ENCODE measurements at regions not wholly inside any gene's neighbourhood (a gene's known extent, or its start where the extent isn't known, plus 50 kb on each side); places are given as distances from the start of the nearest gene placed in this dataset.
A peak's percentile ranks its signal among the peaks of the same experiment; 100 is the strongest.

- Histone ChIP-seq H4K20me1 (ENCODE audit: low read length) (no peaks in the 10 kb centered on the region), H3K9me3 (ENCODE audit: low read length) (peaks cover 6% of the 10 kb centered on the region; the same call in 1 of the 2 replicates), H3K4me2 (ENCODE audit: low read length) (no peak overlapping the region), H3K36me3 (ENCODE audit: low read depth, low read length) (no peaks in the 10 kb centered on the region; the same call in 1 of the 2 replicates), H2AFZ (ENCODE audit: low read length) (no peak overlapping the region), H3K79me2 (ENCODE audit: low read length) (no peaks in the 10 kb centered on the region), H3K9me2 (replicated peaks; ENCODE audit: low read length) (no peaks in the 10 kb centered on the region), H3K4me3 (ENCODE audit: low read length) (no peak overlapping the region), H3F3A (ENCODE audit: low read length, unreplicated experiment) (no peaks in the 10 kb centered on the region), H3K9ac (ENCODE audit: low read length) (no peak overlapping the region), H3K4me1 (ENCODE audit: insufficient read depth, low read length) (no peaks in the 10 kb centered on the region), H3K27ac (ENCODE audit: low read length) (no peak overlapping the region), H3K27me3 (ENCODE audit: low read length) (no peaks in the 10 kb centered on the region)
- BruUV-seq (replicated peaks): no TSS peak
- ATAC-seq: no peak
- CTCF ChIA-PET: no interaction called here
- intact Hi-C loops (cut with micrococcal nuclease): no loop called here
- POLR2A ChIA-PET (ENCODE audit: unreplicated experiment): no interaction called here
- no peak for TF ChIP-seq EZH2 (IDR thresholded peaks at IDR 0.05; ENCODE audit: low read length, unreplicated experiment)
- TF ChIP-seq, protein P1, sequence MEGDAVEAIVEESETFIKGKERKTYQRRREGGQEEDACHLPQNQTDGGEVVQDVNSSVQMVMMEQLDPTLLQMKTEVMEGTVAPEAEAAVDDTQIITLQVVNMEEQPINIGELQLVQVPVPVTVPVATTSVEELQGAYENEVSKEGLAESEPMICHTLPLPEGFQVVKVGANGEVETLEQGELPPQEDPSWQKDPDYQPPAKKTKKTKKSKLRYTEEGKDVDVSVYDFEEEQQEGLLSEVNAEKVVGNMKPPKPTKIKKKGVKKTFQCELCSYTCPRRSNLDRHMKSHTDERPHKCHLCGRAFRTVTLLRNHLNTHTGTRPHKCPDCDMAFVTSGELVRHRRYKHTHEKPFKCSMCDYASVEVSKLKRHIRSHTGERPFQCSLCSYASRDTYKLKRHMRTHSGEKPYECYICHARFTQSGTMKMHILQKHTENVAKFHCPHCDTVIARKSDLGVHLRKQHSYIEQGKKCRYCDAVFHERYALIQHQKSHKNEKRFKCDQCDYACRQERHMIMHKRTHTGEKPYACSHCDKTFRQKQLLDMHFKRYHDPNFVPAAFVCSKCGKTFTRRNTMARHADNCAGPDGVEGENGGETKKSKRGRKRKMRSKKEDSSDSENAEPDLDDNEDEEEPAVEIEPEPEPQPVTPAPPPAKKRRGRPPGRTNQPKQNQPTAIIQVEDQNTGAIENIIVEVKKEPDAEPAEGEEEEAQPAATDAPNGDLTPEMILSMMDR (conservative IDR thresholded peaks at IDR 0.05; ENCODE audit: low read depth, low read length): no peak
- no peak for TF ChIP-seq EZH2phosphoT487 (IDR thresholded peaks at IDR 0.05; ENCODE audit: borderline replicate concordance, low read length)
- no peak for DNase-seq
Measured at GRCh38 chr10:109191341-109191740, 732.0 kb downstream of the XPNPEP1 start.

DNA sequence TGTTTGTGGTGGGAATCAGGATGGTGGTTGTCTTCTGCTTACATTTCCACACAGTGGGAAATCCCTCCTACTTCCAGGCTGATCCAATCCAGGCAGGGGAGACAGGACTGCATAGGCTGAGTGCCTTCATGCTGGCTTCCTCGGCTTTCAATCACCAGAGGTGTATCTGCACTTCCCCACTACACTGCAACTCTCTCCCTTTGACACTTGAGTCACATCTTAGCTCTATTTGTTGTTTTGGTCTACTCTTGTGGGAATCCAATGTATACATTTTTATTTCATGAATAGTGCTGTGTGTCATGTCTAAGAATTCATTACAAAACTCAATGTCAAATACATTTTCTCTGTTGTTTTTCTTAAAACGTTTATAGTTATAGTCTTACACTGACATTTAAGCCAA, 735.6 kb downstream of the XPNPEP1 start:
- ChIA-PET POLR2A (ENCODE audit: unreplicated experiment) (no interaction called here), CTCF (no interaction called here)
- H3K4me1 ChIP-seq (ENCODE audit: insufficient read depth, low read length): no peaks in the 10 kb centered on the region
- no TSS peak for BruUV-seq (replicated peaks)
- peaks cover 15% of the 10 kb centered on the region; the same call in 1 of the 2 replicates for H3K9me3 ChIP-seq (ENCODE audit: low read length)
- no peaks in the 10 kb centered on the region for H4K20me1 ChIP-seq (ENCODE audit: low read length)
- H3K79me2 ChIP-seq (ENCODE audit: low read length): no peaks in the 10 kb centered on the region
- DNase-seq: no peak
- H3F3A ChIP-seq (ENCODE audit: low read length, unreplicated experiment): no peaks in the 10 kb centered on the region
- ATAC-seq: no peak
- no peaks in the 10 kb centered on the region; the same call in 1 of the 2 replicates for H3K36me3 ChIP-seq (ENCODE audit: low read depth, low read length)
- TF ChIP-seq EZH2 (IDR thresholded peaks at IDR 0.05; ENCODE audit: low read length, unreplicated experiment) (no peak), EZH2phosphoT487 (IDR thresholded peaks at IDR 0.05; ENCODE audit: borderline replicate concordance, low read length) (no peak)
- TF ChIP-seq, protein P1 (conservative IDR thresholded peaks at IDR 0.05; ENCODE audit: low read depth, low read length): no peak
- H3K9ac ChIP-seq (ENCODE audit: low read length): no peak overlapping the region
- H3K4me2 ChIP-seq (ENCODE audit: low read length): no peak overlapping the region
- H3K27ac ChIP-seq (ENCODE audit: low read length): no peak overlapping the region
- no peak overlapping the region for H2AFZ ChIP-seq (ENCODE audit: low read length)
- intact Hi-C loops (cut with micrococcal nuclease): no loop called here
- H3K9me2 ChIP-seq (replicated peaks; ENCODE audit: low read length): no peaks in the 10 kb centered on the region
- H3K27me3 ChIP-seq (ENCODE audit: low read length): no peaks in the 10 kb centered on the region
- H3K4me3 ChIP-seq (ENCODE audit: low read length): no peak overlapping the region

- Histone ChIP-seq H3K36me3 (ENCODE audit: low read depth, low read length) (no peaks in the 10 kb centered on the region), H3F3A (ENCODE audit: low read length, unreplicated experiment) (no peaks in the 10 kb centered on the region), H3K27me3 (ENCODE audit: low read length) (no peaks in the 10 kb centered on the region), H3K79me2 (ENCODE audit: low read length) (no peaks in the 10 kb centered on the region), H3K4me3 (ENCODE audit: low read length) (no peak overlapping the region), H3K27ac (ENCODE audit: low read length) (no peak overlapping the region), H3K9ac (ENCODE audit: low read length) (no peak overlapping the region), H3K9me2 (replicated peaks; ENCODE audit: low read length) (no peaks in the 10 kb centered on the region), H2AFZ (ENCODE audit: low read length) (no peak overlapping the region), H3K4me2 (ENCODE audit: low read length) (no peak overlapping the region), H3K9me3 (ENCODE audit: low read length) (peaks cover 15% of the 10 kb centered on the region; the same call in 1 of the 2 replicates), H3K4me1 (ENCODE audit: insufficient read depth, low read length) (no peaks in the 10 kb centered on the region), H4K20me1 (ENCODE audit: low read length) (no peaks in the 10 kb centered on the region)
- POLR2A ChIA-PET (ENCODE audit: unreplicated experiment): no interaction called here
- DNase-seq (peak; percentile 23), ATAC-seq (no peak)
- no TSS peak for BruUV-seq (replicated peaks)
- TF ChIP-seq, protein P1 (conservative IDR thresholded peaks at IDR 0.05; ENCODE audit: low read depth, low read length): no peak
- TF ChIP-seq EZH2phosphoT487 (IDR thresholded peaks at IDR 0.05; ENCODE audit: borderline replicate concordance, low read length) (no peak), EZH2 (IDR thresholded peaks at IDR 0.05; ENCODE audit: low read length, unreplicated experiment) (no peak)
- intact Hi-C loops (cut with micrococcal nuclease): no loop called here
- CTCF ChIA-PET: no interaction called here
Measured at GRCh38 chr10:109183366-109183765, 739.9 kb downstream of the XPNPEP1 start.
